Activated T-cell treated with anti-CD3 and anti-CD28 coated beads, Interleukin-2, amount 50 U/mL, for 4 hours (primary cell): ENCODE measurements at regions not wholly inside any gene's neighbourhood (a gene's known extent, or its start where the extent isn't known, plus 50 kb on each side); places are given as distances from the start of the nearest gene placed in this dataset.
"Not testable (repeated sequence)": the region's sequence is repeated elsewhere in the genome, so short reads cannot be mapped to it uniquely, and the experiment has no call there.

ENCODE experiments used
- ATAC-seq, 2 donors: fragments of 200-7000 bp; cut with Tn5 transposase; one replicate each; pipeline ENCODE4 v1.10.0; 2021
- DNase-seq: peaks from one replicate; pipeline ENCODE4 v3.0.0-alpha.2; 2020
- H3K27me3 Mint-ChIP-seq: one replicate; pipeline ENCODE4 v1.8.0; 2021; ENCODE audit warnings: low read depth, mixed read lengths
- H3K36me3 Mint-ChIP-seq: one replicate; pipeline ENCODE4 v1.8.0; 2022; ENCODE audit warnings: mixed read lengths; ENCODE audit not compliant: insufficient read depth
- H3K4me1 Mint-ChIP-seq: one replicate; pipeline ENCODE4 v1.8.0; 2021; ENCODE audit warnings: low read depth, mixed read lengths
- H3K4me3 Mint-ChIP-seq: one replicate; pipeline ENCODE4 v1.8.0; 2021; ENCODE audit warnings: mild to moderate bottlenecking, moderate library complexity, mixed read lengths
- H3K9me3 Mint-ChIP-seq: one replicate; pipeline ENCODE4 v1.8.0; 2021; ENCODE audit warnings: mixed read lengths

DNA sequence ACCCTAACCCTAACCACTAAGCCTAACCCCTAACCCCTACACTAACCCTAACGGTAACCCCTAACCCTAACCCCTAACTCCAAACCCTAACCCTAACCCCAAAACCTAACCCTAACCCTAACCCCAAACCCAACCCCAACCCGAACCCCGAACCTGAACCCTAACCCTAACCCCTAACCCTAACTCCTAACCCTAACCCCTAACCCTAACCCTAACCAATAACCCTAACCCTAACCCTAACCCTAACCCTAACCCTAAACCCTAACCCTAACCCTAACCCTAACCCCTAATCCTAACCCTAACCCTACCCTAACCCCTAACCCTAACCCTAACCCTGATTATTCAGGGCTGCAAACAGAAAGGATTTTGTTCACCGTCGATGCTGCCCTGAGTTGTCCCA lies 144.6 kb upstream of the DUSP22 start:
- H3K4me3 Mint-ChIP-seq, DNase-seq, H3K9me3 Mint-ChIP-seq, H3K36me3 Mint-ChIP-seq, ATAC-seq, H3K4me1 Mint-ChIP-seq, H3K27me3 Mint-ChIP-seq: not testable (repeated sequence)

- not testable (repeated sequence) for H3K9me3 Mint-ChIP-seq, H3K27me3 Mint-ChIP-seq, H3K36me3 Mint-ChIP-seq, H3K4me1 Mint-ChIP-seq, H3K4me3 Mint-ChIP-seq
- DNase-seq, result peak; percentile 38
- peak; percentile 89 to 94 for ATAC-seq
Observed at GRCh38 chr6:148051-148984, 144.0 kb upstream of the DUSP22 start.

GRCh38 chr6:150147-150546 lies 142.1 kb upstream of the DUSP22 start:
- ATAC-seq, DNase-seq, H3K36me3 Mint-ChIP-seq, H3K9me3 Mint-ChIP-seq, H3K4me3 Mint-ChIP-seq, H3K4me1 Mint-ChIP-seq: not testable (repeated sequence)
- peaks cover 23% of the 10 kb centered on the region for H3K27me3 Mint-ChIP-seq

DNA sequence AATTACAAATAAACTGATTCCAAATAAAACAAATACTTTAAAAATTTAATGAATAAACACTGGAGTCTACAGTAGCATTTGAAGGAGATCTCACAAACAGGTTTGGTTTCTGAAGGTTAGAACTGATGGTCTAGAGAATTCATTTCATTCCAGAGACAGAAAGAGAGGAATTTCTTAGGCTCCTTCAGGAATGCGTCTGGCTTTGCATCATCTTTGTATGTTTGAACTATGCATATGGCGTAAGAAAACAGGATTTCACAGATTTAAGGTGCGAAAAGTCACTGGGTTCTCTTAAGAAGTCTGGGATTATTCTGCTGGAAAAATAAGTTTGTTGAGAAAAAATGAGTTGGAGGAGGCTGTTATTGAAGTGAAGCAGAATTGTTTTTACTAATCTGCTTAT lies 139.9 kb upstream of the DUSP22 start:
- H3K36me3 Mint-ChIP-seq, H3K4me3 Mint-ChIP-seq, ATAC-seq, DNase-seq, H3K9me3 Mint-ChIP-seq: not testable (repeated sequence)
- Mint-ChIP-seq H3K27me3 (peaks cover 42% of the 10 kb centered on the region), H3K4me1 (peaks cover 11% of the 10 kb centered on the region)

- not testable (repeated sequence) for H3K9me3 Mint-ChIP-seq, DNase-seq, ATAC-seq, H3K4me3 Mint-ChIP-seq, H3K36me3 Mint-ChIP-seq
- peaks cover 43% of the 10 kb centered on the region for H3K27me3 Mint-ChIP-seq
- peaks cover 11% of the 10 kb centered on the region for H3K4me1 Mint-ChIP-seq
Observed at GRCh38 chr6:153026-153425, 139.3 kb upstream of the DUSP22 start.

DNA sequence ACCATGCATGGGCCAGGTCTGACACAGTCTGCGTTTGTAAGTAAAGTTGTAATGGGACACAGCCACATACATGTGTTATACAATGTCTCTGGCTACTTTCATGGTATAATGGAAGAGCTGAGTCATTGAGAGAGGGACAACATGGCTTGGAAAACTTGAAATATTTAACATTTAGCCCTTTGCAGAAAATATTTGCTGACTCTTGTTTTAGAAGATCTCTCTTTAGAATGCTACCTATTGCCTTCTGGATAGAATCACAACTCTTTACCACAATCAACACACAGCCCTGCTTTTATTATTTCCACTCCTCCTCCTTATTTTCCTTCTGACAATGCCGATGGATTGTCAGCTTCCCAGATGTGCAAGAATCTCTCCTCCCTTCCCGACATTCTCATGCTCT lies 138.4 kb upstream of the DUSP22 start:
- not testable (repeated sequence) for H3K9me3 Mint-ChIP-seq, ATAC-seq, H3K36me3 Mint-ChIP-seq, DNase-seq, H3K4me3 Mint-ChIP-seq
- peaks cover 11% of the 10 kb centered on the region for H3K4me1 Mint-ChIP-seq
- H3K27me3 Mint-ChIP-seq, result peaks cover 51% of the 10 kb centered on the region

GRCh38 chr6:154321-155092 lies 137.8 kb upstream of the DUSP22 start:
- Mint-ChIP-seq H3K27me3 (peaks cover 51% of the 10 kb centered on the region), H3K4me1 (peaks cover 11% of the 10 kb centered on the region)
- DNase-seq, ATAC-seq, H3K9me3 Mint-ChIP-seq, H3K36me3 Mint-ChIP-seq, H3K4me3 Mint-ChIP-seq: not testable (repeated sequence)

GRCh38 chr6:156010-156409 lies 136.3 kb upstream of the DUSP22 start:
- peaks cover 56% of the 10 kb centered on the region for H3K27me3 Mint-ChIP-seq
- no peaks in the 10 kb centered on the region for H3K9me3 Mint-ChIP-seq
- ATAC-seq (no peak), DNase-seq (no peak)
- H3K4me1 Mint-ChIP-seq, result peaks cover 11% of the 10 kb centered on the region
- H3K4me3 Mint-ChIP-seq, result no peak overlapping the region
- no peaks in the 10 kb centered on the region for H3K36me3 Mint-ChIP-seq

GRCh38 chr6:156441-157140 lies 135.7 kb upstream of the DUSP22 start:
- Mint-ChIP-seq H3K4me1 (peaks cover 11% of the 10 kb centered on the region), H3K27me3 (peaks cover 57% of the 10 kb centered on the region)
- not testable (repeated sequence) for H3K36me3 Mint-ChIP-seq, H3K4me3 Mint-ChIP-seq, DNase-seq, H3K9me3 Mint-ChIP-seq
- peak in 1 of 2 donors; percentile 41 for ATAC-seq

- not testable (repeated sequence) for H3K9me3 Mint-ChIP-seq, H3K36me3 Mint-ChIP-seq, DNase-seq, H3K4me3 Mint-ChIP-seq
- peaks cover 11% of the 10 kb centered on the region for H3K4me1 Mint-ChIP-seq
- ATAC-seq, result peak in 1 of 2 donors; percentile 52
- peaks cover 57% of the 10 kb centered on the region for H3K27me3 Mint-ChIP-seq
Observed at GRCh38 chr6:157176-157575, 135.1 kb upstream of the DUSP22 start.

DNA sequence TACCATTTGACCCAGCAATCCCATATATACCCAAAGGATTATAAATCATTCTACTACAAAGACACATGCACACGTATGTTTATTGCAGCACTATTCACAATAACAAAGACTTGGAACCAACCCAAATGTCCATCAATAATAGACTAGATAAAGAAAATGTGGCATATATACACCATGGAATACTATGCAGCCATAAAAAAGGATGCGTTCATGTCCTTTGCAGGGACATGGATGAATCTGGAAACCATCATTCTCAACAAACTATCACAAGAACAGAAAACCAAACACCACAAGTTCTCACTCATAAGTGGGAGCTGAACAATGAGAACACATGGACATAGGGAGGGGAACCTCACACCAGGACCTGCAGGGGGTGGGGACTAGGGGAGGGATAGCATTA lies 130.6 kb upstream of the DUSP22 start:
- not testable (repeated sequence) for DNase-seq, H3K4me1 Mint-ChIP-seq, H3K36me3 Mint-ChIP-seq, H3K4me3 Mint-ChIP-seq, H3K9me3 Mint-ChIP-seq, ATAC-seq
- peaks cover 23% of the 10 kb centered on the region for H3K27me3 Mint-ChIP-seq

GRCh38 chr6:164720-165119 lies 127.6 kb upstream of the DUSP22 start:
- no peaks in the 10 kb centered on the region for H3K36me3 Mint-ChIP-seq
- no peak overlapping the region for H3K4me3 Mint-ChIP-seq

DNA sequence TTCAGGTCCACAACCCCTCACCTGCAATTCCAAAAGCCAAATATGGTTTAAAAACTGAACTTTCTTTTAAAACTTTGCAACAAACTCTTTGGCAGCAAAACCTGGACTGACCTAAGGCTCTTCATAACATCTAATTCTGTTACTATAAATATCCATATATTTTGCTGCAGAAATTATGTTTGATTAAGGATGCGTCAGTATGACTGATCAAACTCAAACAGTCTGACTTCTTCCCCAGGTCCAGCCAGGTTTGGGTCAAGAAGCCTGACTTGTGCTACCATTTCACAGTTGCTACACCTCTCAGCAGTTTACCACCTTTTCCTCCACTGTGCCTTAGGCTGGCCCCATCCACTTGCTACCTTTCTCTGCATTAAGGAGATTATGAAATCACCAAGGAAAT lies 127.0 kb upstream of the DUSP22 start:
- Mint-ChIP-seq H3K36me3 (no peaks in the 10 kb centered on the region), H3K27me3 (peaks cover 4% of the 10 kb centered on the region), H3K4me3 (no peak overlapping the region), H3K4me1 (no peaks in the 10 kb centered on the region), H3K9me3 (no peaks in the 10 kb centered on the region)
- DNase-seq (no peak), ATAC-seq (no peak)

More at GRCh38 chr6:164720-165119, 127.6 kb upstream of the DUSP22 start:
- Mint-ChIP-seq H3K27me3 (peaks cover 6% of the 10 kb centered on the region), H3K9me3 (no peaks in the 10 kb centered on the region), H3K4me1 (no peaks in the 10 kb centered on the region)
- DNase-seq (no peak), ATAC-seq (no peak)

GRCh38 chr6:165906-166305 lies 126.4 kb upstream of the DUSP22 start:
- ATAC-seq (no peak), DNase-seq (no peak)
- Mint-ChIP-seq H3K36me3 (no peaks in the 10 kb centered on the region), H3K27me3 (peaks cover 2% of the 10 kb centered on the region), H3K9me3 (no peaks in the 10 kb centered on the region), H3K4me1 (no peaks in the 10 kb centered on the region), H3K4me3 (no peak overlapping the region)
